OCI-LY3 (cell line): ENCODE measurements at regions not wholly inside any gene's neighbourhood (a gene's known extent, or its start where the extent isn't known, plus 50 kb on each side); places are given as distances from the start of the nearest gene placed in this dataset.

Experiments used
- H2AFZ ChIP-seq: fragments of 200-600, 300-600 bp; shearing (Covaris generic); 2 replicates; pipeline ENCODE4 v1.6.0; 2014; ENCODE audit warnings: antibody characterized with exemption, low read depth, low read length
- H3K27ac ChIP-seq: fragments of 200-600, 300-600 bp; sonication (generic); 2 replicates; pipeline ENCODE4 v1.5.1; 2014; ENCODE audit warnings: mild to moderate bottlenecking, low read length, moderate library complexity, mixed read lengths
- H3K27me3 ChIP-seq: fragments of 200-600, 300-600 bp; sonication (generic); 2 replicates; pipeline ENCODE4 v1.6.1; 2014; ENCODE audit warnings: low read depth, low read length, mixed read lengths
- H3K36me3 ChIP-seq: fragments of 200-600, 300-600 bp; sonication (generic); replicated peaks from 2 replicates; pipeline ENCODE3; 2014; ENCODE audit warnings: low read depth, low read length, mixed read lengths
- H3K4me1 ChIP-seq: fragments of 300-600, 200-600 bp; sonication (generic); 2 replicates; pipeline ENCODE4 v1.6.1; 2014; ENCODE audit warnings: low read length, mixed read lengths
- H3K4me2 ChIP-seq: fragments of 200-600, 300-600 bp; sonication (generic); 2 replicates; pipeline ENCODE4 v1.6.1; 2014; ENCODE audit warnings: low read length, mixed read lengths
- H3K4me3 ChIP-seq: fragments of 300-600, 200-600 bp; sonication (generic); 2 replicates; pipeline ENCODE4 v1.5.1; 2014; ENCODE audit warnings: antibody characterized with exemption, mild to moderate bottlenecking, low read length, moderate library complexity
- H3K79me2 ChIP-seq: fragments of 300-600, 200-600 bp; shearing (Covaris generic); 2 replicates; pipeline ENCODE4 v1.6.1; 2014; ENCODE audit warnings: mild to moderate bottlenecking, low read length, mixed read lengths
- H3K9ac ChIP-seq: fragments of 300-600, 200-600 bp; shearing (Covaris generic); 2 replicates; pipeline ENCODE4 v1.6.0; 2014; ENCODE audit warnings: mild to moderate bottlenecking, low read length, moderate library complexity
- H3K9me3 ChIP-seq: fragments of 200-600, 300-600 bp; shearing (Covaris generic); 2 replicates; pipeline ENCODE4 v1.6.1; 2014; ENCODE audit warnings: low read length, mixed read lengths; ENCODE audit not compliant: insufficient read depth
- H4K20me1 ChIP-seq: fragments of 200-600, 300-600 bp; sonication (generic); 2 replicates; pipeline ENCODE4 v1.6.1; 2016; ENCODE audit warnings: low read length, mixed read lengths; ENCODE audit not compliant: insufficient read depth
- CTCF ChIP-seq: fragments of 200-600, 300-600 bp; sonication (generic); IDR thresholded peaks from 2 replicates; pipeline ENCODE4 v1.5.1; 2014; ENCODE audit warnings: antibody characterized with exemption, low read length, low read depth
- EZH2phosphoT487 ChIP-seq: fragments of 200-600 bp; shearing (Covaris generic); IDR thresholded peaks from 2 replicates; pipeline ENCODE4 v1.6.1; 2018; ENCODE audit warnings: antibody characterized with exemption, mixed run types, low read depth

DNA sequence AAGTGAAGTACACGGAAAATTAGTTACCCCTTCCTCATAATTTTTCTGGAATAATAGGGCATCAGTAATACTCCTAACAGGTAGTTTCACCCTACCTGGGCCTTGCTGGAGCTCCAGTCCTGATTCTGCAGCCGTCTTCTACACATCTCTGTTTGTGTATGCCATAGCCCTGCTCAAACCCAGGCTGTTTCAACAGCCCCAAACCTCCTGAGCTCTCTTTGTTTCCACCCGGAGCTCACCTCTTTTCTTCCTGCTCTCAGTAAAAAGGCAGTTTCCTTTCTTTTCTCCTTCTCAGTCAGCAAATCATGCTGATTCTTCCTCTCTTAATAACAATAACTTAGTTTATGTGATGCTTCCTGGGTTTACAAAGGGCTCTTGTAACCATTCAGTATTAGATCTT lies 355.1 kb upstream of the RUNX1 start:
- TF ChIP-seq CTCF (no peak), EZH2phosphoT487 (no peak)
- H3K27ac ChIP-seq: no peak overlapping the region
- H3K79me2 ChIP-seq: no peaks in the 10 kb centered on the region
- no peaks in the 10 kb centered on the region for H3K9me3 ChIP-seq
- H4K20me1 ChIP-seq: no peaks in the 10 kb centered on the region
- H3K4me2 ChIP-seq: no peak overlapping the region
- no peaks in the 10 kb centered on the region for H3K36me3 ChIP-seq
- no peak overlapping the region for H2AFZ ChIP-seq
- peaks cover 15% of the 10 kb centered on the region for H3K4me1 ChIP-seq
- no peaks in the 10 kb centered on the region for H3K27me3 ChIP-seq
- no peak overlapping the region for H3K9ac ChIP-seq
- no peak overlapping the region for H3K4me3 ChIP-seq

DNA sequence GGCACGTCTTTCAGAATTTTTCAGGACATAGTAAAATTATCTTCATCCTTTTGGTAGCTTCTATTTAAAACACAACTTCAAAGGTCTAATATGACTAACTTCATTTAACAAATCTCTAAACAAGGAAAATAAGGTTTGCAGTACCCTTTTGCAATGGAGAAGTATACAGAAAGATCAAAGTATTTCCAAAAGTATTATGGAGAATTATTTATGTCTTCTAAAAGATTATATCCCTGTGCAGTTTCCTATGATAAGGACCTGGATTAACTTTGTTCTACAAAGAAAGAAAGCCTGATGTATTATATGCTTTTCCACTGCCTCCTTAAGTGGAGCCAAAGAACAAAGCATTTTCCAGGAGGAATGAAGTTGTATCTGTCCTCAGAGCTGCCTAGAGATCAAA lies 353.0 kb upstream of the RUNX1 start:
- H2AFZ ChIP-seq: no peak overlapping the region
- H3K27ac ChIP-seq: no peak overlapping the region
- no peak overlapping the region for H3K4me2 ChIP-seq
- H3K79me2 ChIP-seq: no peaks in the 10 kb centered on the region
- H3K4me1 ChIP-seq: peaks cover 31% of the 10 kb centered on the region
- no peaks in the 10 kb centered on the region for H3K27me3 ChIP-seq
- TF ChIP-seq CTCF: no peak
- no peak for TF ChIP-seq EZH2phosphoT487
- H3K9me3 ChIP-seq: no peaks in the 10 kb centered on the region
- H3K36me3 ChIP-seq: no peaks in the 10 kb centered on the region
- no peaks in the 10 kb centered on the region for H4K20me1 ChIP-seq
- no peak overlapping the region for H3K4me3 ChIP-seq
- no peak overlapping the region for H3K9ac ChIP-seq

GRCh38 chr21:35401476-35401875 lies 352.4 kb upstream of the RUNX1 start:
- Histone ChIP-seq H3K4me3 (no peak overlapping the region), H3K36me3 (no peaks in the 10 kb centered on the region), H2AFZ (no peak overlapping the region), H3K9ac (no peak overlapping the region), H3K9me3 (no peaks in the 10 kb centered on the region), H3K79me2 (no peaks in the 10 kb centered on the region), H3K4me1 (peaks cover 31% of the 10 kb centered on the region), H4K20me1 (no peaks in the 10 kb centered on the region), H3K27ac (no peak overlapping the region), H3K27me3 (no peaks in the 10 kb centered on the region), H3K4me2 (no peak overlapping the region)
- TF ChIP-seq CTCF: no peak
- no peak for TF ChIP-seq EZH2phosphoT487

DNA sequence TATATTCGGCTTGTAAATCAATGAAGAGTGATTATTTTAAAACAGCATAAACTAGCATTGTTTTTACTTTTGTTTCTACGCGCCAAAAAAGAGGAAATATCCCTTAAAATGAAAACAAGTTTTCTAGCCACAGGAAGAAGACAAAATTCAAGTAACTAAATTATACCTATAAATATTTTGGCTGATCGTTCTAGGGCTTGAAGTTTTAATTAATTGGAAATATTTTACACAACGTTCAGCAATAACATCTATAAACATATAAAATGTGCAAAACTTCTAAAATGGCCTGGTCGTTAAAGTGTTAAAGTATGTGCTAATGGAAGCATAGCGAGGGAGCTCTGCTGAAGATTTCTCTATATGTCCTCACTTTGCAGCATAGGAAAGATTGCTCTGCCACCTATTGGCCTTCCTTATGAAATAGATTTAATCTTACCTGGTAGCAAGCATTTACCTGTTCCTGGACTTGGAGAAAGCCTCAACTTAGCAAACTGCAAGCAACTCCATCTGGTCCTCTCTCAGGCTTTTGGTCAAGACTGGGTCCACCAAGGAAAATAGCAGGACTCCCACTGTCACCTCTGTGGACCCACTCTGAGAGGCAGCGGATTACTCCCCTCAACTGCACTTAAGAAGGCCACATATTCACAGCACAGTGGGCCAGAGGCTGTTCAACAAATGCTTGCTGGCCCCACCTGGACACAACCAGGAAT lies 351.3 kb upstream of the RUNX1 start:
- Histone ChIP-seq H3K4me2 (peak overlapping the region; percentile 65), H3K9ac (peak overlapping the region; percentile 76), H3K79me2 (no peaks in the 10 kb centered on the region), H2AFZ (no peak overlapping the region), H3K36me3 (no peaks in the 10 kb centered on the region), H3K27ac (peak overlapping the region; percentile 87), H3K4me1 (peaks cover 31% of the 10 kb centered on the region), H3K9me3 (no peaks in the 10 kb centered on the region), H3K4me3 (peak overlapping the region; percentile 63), H4K20me1 (no peaks in the 10 kb centered on the region), H3K27me3 (no peaks in the 10 kb centered on the region)
- TF ChIP-seq CTCF (peak; percentile 76), EZH2phosphoT487 (no peak)
